Naive B cell (primary cell): ENCODE measurements at regions not wholly inside any gene's neighbourhood (a gene's known extent, or its start where the extent isn't known, plus 50 kb on each side); places are given as distances from the start of the nearest gene placed in this dataset.
"Not testable (repeated sequence)": the region's sequence is repeated elsewhere in the genome, so short reads cannot be mapped to it uniquely, and the experiment has no call there.

Experiments used
- ATAC-seq, 2 donors: fragments of 150-1000 bp; cut with Tn5 transposase; 2 replicates each; pipeline ENCODE4 v1.10.0; 2021; ENCODE audit warnings: low read depth in 2 of 2, mild to moderate bottlenecking in 2 of 2, moderate library complexity in 2 of 2
- DNase-seq: peaks from one replicate; pipeline ENCODE4 v3.0.0; 2022
- H3K27ac Mint-ChIP-seq, 6 donors: one replicate each; pipeline ENCODE4 v1.8.0; 2020 to 2022; ENCODE audit warnings: mild to moderate bottlenecking in 6 of 6, mixed read lengths in 6 of 6, moderate library complexity in 5 of 6, inconsistent platforms in 2 of 6
- H3K27me3 Mint-ChIP-seq, 3 donors: one replicate each; pipeline ENCODE4 v1.8.0; 2021 to 2022; ENCODE audit warnings: mixed read lengths in 3 of 3, mild to moderate bottlenecking in 1 of 3
- H3K36me3 Mint-ChIP-seq, 2 donors: one replicate each; pipeline ENCODE4 v1.8.0; 2020 to 2022; ENCODE audit warnings: mixed read lengths in 2 of 2, inconsistent platforms in 1 of 2, mild to moderate bottlenecking in 1 of 2
- H3K4me1 Mint-ChIP-seq, 3 donors: one replicate each; pipeline ENCODE4 v1.8.0; 2020 to 2022; ENCODE audit warnings: mixed read lengths in 3 of 3, inconsistent platforms in 1 of 3, mild to moderate bottlenecking in 1 of 3, moderate library complexity in 1 of 3
- H3K4me3 Mint-ChIP-seq, 8 donors: one replicate each; pipeline ENCODE4 v1.8.0; 2020 to 2022; ENCODE audit warnings: mild to moderate bottlenecking in 8 of 8, mixed read lengths in 8 of 8, moderate library complexity in 8 of 8, inconsistent platforms in 2 of 8
- H3K9me3 Mint-ChIP-seq, 7 donors: one replicate each; pipeline ENCODE4 v1.8.0; 2020 to 2022; ENCODE audit warnings: mixed read lengths in 7 of 7, mild to moderate bottlenecking in 5 of 7, inconsistent platforms in 2 of 7, moderate library complexity in 1 of 7

- Mint-ChIP-seq H3K27me3 (no peaks in the 10 kb centered on the region), H3K4me1 (no peaks in the 10 kb centered on the region), H3K4me3 (no peak overlapping the region), H3K36me3 (no peaks in the 10 kb centered on the region), H3K27ac (peak overlapping the region in 1 of 6 donors; percentile 30), H3K9me3 (no peaks in the 10 kb centered on the region)
- no peak for ATAC-seq
- no peak for DNase-seq
These were observed 383.0 kb downstream of the TBC1D32 start for GRCh38 chr6:120951258-120951657.

- no peaks in the 10 kb centered on the region for H3K9me3 Mint-ChIP-seq
- H3K4me1 Mint-ChIP-seq: no peaks in the 10 kb centered on the region
These were observed 387.2 kb downstream of the TBC1D32 start for GRCh38 chr6:120947111-120947510.

GRCh38 chr6:120945905-120946594 is 388.2 kb downstream of the TBC1D32 start:
- DNase-seq (no peak), ATAC-seq (no peak)
- no peaks in the 10 kb centered on the region for H3K4me1 Mint-ChIP-seq
- no peaks in the 10 kb centered on the region for H3K27me3 Mint-ChIP-seq
- H3K9me3 Mint-ChIP-seq: no peaks in the 10 kb centered on the region
- H3K4me3 Mint-ChIP-seq: no peak overlapping the region
- no peaks in the 10 kb centered on the region for H3K36me3 Mint-ChIP-seq
- no peak overlapping the region for H3K27ac Mint-ChIP-seq

More at GRCh38 chr6:120947111-120947510, 387.2 kb downstream of the TBC1D32 start:
- H3K27me3 Mint-ChIP-seq: no peaks in the 10 kb centered on the region
- ATAC-seq (no peak), DNase-seq (no peak)
- no peaks in the 10 kb centered on the region for H3K36me3 Mint-ChIP-seq
- H3K27ac Mint-ChIP-seq: no peak overlapping the region
- H3K4me3 Mint-ChIP-seq: no peak overlapping the region

GRCh38 chr6:120938876-120939472 is 395.3 kb downstream of the TBC1D32 start:
- Mint-ChIP-seq H3K4me1 (peaks cover 22 to 26% (median 23%) of the 10 kb centered on the region in 3 donors), H3K27me3 (no peaks in the 10 kb centered on the region), H3K36me3 (no peaks in the 10 kb centered on the region), H3K4me3 (peak overlapping the region in 6 of 8 donors; percentile 13 to 65 (median 30)), H3K9me3 (no peaks in the 10 kb centered on the region), H3K27ac (peak overlapping the region in 4 of 6 donors; percentile 48 to 62 (median 56))
- ATAC-seq (peak; percentile 95 to 97), DNase-seq (peak; percentile 42)

GRCh38 chr6:120938164-120938875 is 396.0 kb downstream of the TBC1D32 start:
- H3K4me1 Mint-ChIP-seq: peaks cover 22 to 26% (median 23%) of the 10 kb centered on the region in 3 donors
- peak overlapping the region in 6 of 8 donors; percentile 13 to 65 (median 30) for H3K4me3 Mint-ChIP-seq
- peak overlapping the region in 5 of 6 donors; percentile 11 to 62 (median 32) for H3K27ac Mint-ChIP-seq
- no peaks in the 10 kb centered on the region for H3K9me3 Mint-ChIP-seq
- ATAC-seq (peak; percentile 42 to 46), DNase-seq (no peak)
- H3K36me3 Mint-ChIP-seq: no peaks in the 10 kb centered on the region
- no peaks in the 10 kb centered on the region for H3K27me3 Mint-ChIP-seq

GRCh38 chr6:120935908-120936307 is 398.4 kb downstream of the TBC1D32 start:
- DNase-seq (no peak), ATAC-seq (no peak)
- no peak overlapping the region for H3K4me3 Mint-ChIP-seq
- H3K4me1 Mint-ChIP-seq: peaks cover 22 to 26% (median 23%) of the 10 kb centered on the region in 3 donors
- H3K36me3 Mint-ChIP-seq: no peaks in the 10 kb centered on the region
- H3K9me3 Mint-ChIP-seq: no peaks in the 10 kb centered on the region
- H3K27me3 Mint-ChIP-seq: no peaks in the 10 kb centered on the region
- peak overlapping the region in 2 of 6 donors; percentile 7 to 80 for H3K27ac Mint-ChIP-seq

GRCh38 chr6:120935016-120935415 is 399.3 kb downstream of the TBC1D32 start:
- Mint-ChIP-seq H3K4me1 (peaks cover 22 to 26% (median 23%) of the 10 kb centered on the region in 3 donors), H3K27ac (no peak overlapping the region), H3K4me3 (no peak overlapping the region), H3K36me3 (no peaks in the 10 kb centered on the region), H3K27me3 (no peaks in the 10 kb centered on the region), H3K9me3 (no peaks in the 10 kb centered on the region)
- ATAC-seq (no peak), DNase-seq (no peak)

- H3K36me3 Mint-ChIP-seq, H3K4me1 Mint-ChIP-seq, H3K27me3 Mint-ChIP-seq, ATAC-seq, H3K27ac Mint-ChIP-seq, H3K4me3 Mint-ChIP-seq, DNase-seq, H3K9me3 Mint-ChIP-seq: not testable (repeated sequence)
These were observed 402.6 kb downstream of the TBC1D32 start for GRCh38 chr6:120931520-120932180.

- not testable (repeated sequence) for H3K27ac Mint-ChIP-seq
These were observed 403.8 kb downstream of the TBC1D32 start for GRCh38 chr6:120930500-120930899.

GRCh38 chr6:120924214-120924613 is 410.1 kb downstream of the TBC1D32 start:
- peaks cover 0 to 9% (median 0%) of the 10 kb centered on the region in 3 donors for H3K27me3 Mint-ChIP-seq
- DNase-seq (no peak), ATAC-seq (no peak)
- peaks cover 0 to 6% (median 2%) of the 10 kb centered on the region in 7 donors for H3K9me3 Mint-ChIP-seq
- no peak overlapping the region for H3K27ac Mint-ChIP-seq
- no peaks in the 10 kb centered on the region for H3K36me3 Mint-ChIP-seq
- H3K4me1 Mint-ChIP-seq: no peaks in the 10 kb centered on the region
- H3K4me3 Mint-ChIP-seq: no peak overlapping the region

More at GRCh38 chr6:120930500-120930899, 403.8 kb downstream of the TBC1D32 start:
- ATAC-seq, H3K4me3 Mint-ChIP-seq, H3K36me3 Mint-ChIP-seq, H3K27me3 Mint-ChIP-seq, H3K4me1 Mint-ChIP-seq, DNase-seq, H3K9me3 Mint-ChIP-seq: not testable (repeated sequence)

GRCh38 chr6:120918137-120918536 is 416.1 kb downstream of the TBC1D32 start:
- Mint-ChIP-seq H3K4me1 (peaks cover 0 to 2% (median 0%) of the 10 kb centered on the region in 3 donors), H3K9me3 (peaks cover 0 to 2% (median 0%) of the 10 kb centered on the region in 7 donors), H3K27ac (no peak overlapping the region), H3K4me3 (no peak overlapping the region), H3K36me3 (no peaks in the 10 kb centered on the region), H3K27me3 (peaks cover 0 to 6% (median 0%) of the 10 kb centered on the region in 3 donors)
- DNase-seq (no peak), ATAC-seq (no peak)

GRCh38 chr6:120916844-120917243 is 417.4 kb downstream of the TBC1D32 start:
- no peak for ATAC-seq
- peaks cover 0 to 6% (median 0%) of the 10 kb centered on the region in 3 donors for H3K27me3 Mint-ChIP-seq
- DNase-seq: no peak
- peaks cover 0 to 2% (median 0%) of the 10 kb centered on the region in 7 donors for H3K9me3 Mint-ChIP-seq
- peaks cover 0 to 2% (median 0%) of the 10 kb centered on the region in 3 donors for H3K4me1 Mint-ChIP-seq
- H3K27ac Mint-ChIP-seq: no peak overlapping the region
- no peaks in the 10 kb centered on the region for H3K36me3 Mint-ChIP-seq
- H3K4me3 Mint-ChIP-seq: no peak overlapping the region

GRCh38 chr6:120913486-120913885 is 420.8 kb downstream of the TBC1D32 start:
- no peak for ATAC-seq
- H3K27ac Mint-ChIP-seq: no peak overlapping the region
- no peaks in the 10 kb centered on the region for H3K36me3 Mint-ChIP-seq

More at GRCh38 chr6:120913486-120913885, 420.8 kb downstream of the TBC1D32 start:
- Mint-ChIP-seq H3K4me1 (peaks cover 0 to 2% (median 0%) of the 10 kb centered on the region in 3 donors), H3K27me3 (peaks cover 0 to 4% (median 0%) of the 10 kb centered on the region in 3 donors), H3K9me3 (peaks cover 0 to 1% (median 0%) of the 10 kb centered on the region in 7 donors), H3K4me3 (no peak overlapping the region)
- DNase-seq: no peak
